KMS-11 (cell line): ENCODE measurements at regions not wholly inside any gene's neighbourhood (a gene's known extent, or its start where the extent isn't known, plus 50 kb on each side); places are given as distances from the start of the nearest gene placed in this dataset.
A peak's percentile ranks its signal among the peaks of the same experiment; 100 is the strongest.

ENCODE experiments used
- H2AFZ ChIP-seq: fragments of 200-600 bp; sonication (generic); 2 replicates; pipeline ENCODE4 v1.6.1; 2016; ENCODE audit warnings: antibody characterized with exemption, mixed run types, low read depth
- H3K27ac ChIP-seq: fragments of 200-600 bp; sonication (generic); 2 replicates; pipeline ENCODE4 v1.6.1; 2016; ENCODE audit warnings: mild to moderate bottlenecking, mixed run types
- H3K27me3 ChIP-seq: fragments of 200-600 bp; sonication (generic); 2 replicates; pipeline ENCODE4 v1.6.1; 2017; ENCODE audit warnings: mild to moderate bottlenecking, low read depth, mixed run types, moderate library complexity; ENCODE audit not compliant: insufficient read depth
- H3K36me3 ChIP-seq: fragments of 200-600 bp; sonication (generic); 2 replicates; pipeline ENCODE4 v1.6.1; 2017; ENCODE audit warnings: mild to moderate bottlenecking, mixed run types; ENCODE audit not compliant: insufficient read depth
- H3K4me1 ChIP-seq: fragments of 200-600 bp; sonication (generic); 2 replicates; pipeline ENCODE4 v1.6.1; 2016; ENCODE audit warnings: mild to moderate bottlenecking, low read depth, mixed run types; ENCODE audit not compliant: poor library complexity, severe bottlenecking
- H3K4me2 ChIP-seq: fragments of 200-600 bp; sonication (generic); 2 replicates; pipeline ENCODE4 v1.7.0; 2016; ENCODE audit warnings: mild to moderate bottlenecking, mixed run types
- H3K4me3 ChIP-seq: fragments of 200-600 bp; sonication (generic); IDR thresholded peaks from 2 replicates; pipeline ENCODE4 v1.6.1; 2017; ENCODE audit warnings: low read depth, low read length, mixed read lengths; ENCODE audit not compliant: insufficient read depth
- H3K79me2 ChIP-seq: fragments of 200-600 bp; sonication (generic); 2 replicates; pipeline ENCODE4 v1.6.1; 2016; ENCODE audit warnings: low read depth, mixed run types; ENCODE audit not compliant: insufficient read depth
- H3K9ac ChIP-seq: fragments of 200-600 bp; sonication (generic); 2 replicates; pipeline ENCODE4 v1.6.1; 2016; ENCODE audit warnings: mild to moderate bottlenecking, mixed run types
- H4K20me1 ChIP-seq: fragments of 200-600 bp; sonication (generic); 2 replicates; pipeline ENCODE4 v1.6.1; 2016; ENCODE audit warnings: mild to moderate bottlenecking, mixed run types; ENCODE audit not compliant: insufficient read depth
- TF ChIP-seq, protein P1 (sequence below): fragments of 200-600 bp; sonication (generic); conservative IDR thresholded peaks from 2 replicates; pipeline ENCODE4 v1.6.1; 2017; ENCODE audit warnings: low read depth, mild to moderate bottlenecking, antibody characterized with exemption, low read length, moderate library complexity, mixed read lengths

DNA sequence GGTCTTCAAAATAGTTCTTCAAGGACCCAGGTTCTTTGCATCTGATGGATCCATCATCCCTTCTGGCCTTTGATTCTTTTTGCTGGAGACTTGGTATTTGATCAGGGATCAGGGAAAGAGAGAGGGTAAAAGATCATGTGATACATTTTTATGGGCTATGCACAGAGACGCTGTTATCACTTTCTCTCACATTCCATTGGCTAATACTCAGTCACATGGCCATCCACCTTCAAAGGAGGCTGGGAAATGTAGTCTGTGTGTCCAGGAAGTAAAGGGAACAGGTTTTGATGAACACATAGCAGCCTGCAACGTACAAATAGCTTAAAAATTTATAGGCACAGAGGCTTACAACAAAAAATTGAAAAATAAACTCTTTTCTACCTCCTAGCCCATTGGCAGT lies 629.6 kb upstream of the FANCL start:
- H3K36me3 ChIP-seq, result no peaks in the 10 kb centered on the region
- H3K27ac ChIP-seq, result no peak overlapping the region
- TF ChIP-seq, protein P1, sequence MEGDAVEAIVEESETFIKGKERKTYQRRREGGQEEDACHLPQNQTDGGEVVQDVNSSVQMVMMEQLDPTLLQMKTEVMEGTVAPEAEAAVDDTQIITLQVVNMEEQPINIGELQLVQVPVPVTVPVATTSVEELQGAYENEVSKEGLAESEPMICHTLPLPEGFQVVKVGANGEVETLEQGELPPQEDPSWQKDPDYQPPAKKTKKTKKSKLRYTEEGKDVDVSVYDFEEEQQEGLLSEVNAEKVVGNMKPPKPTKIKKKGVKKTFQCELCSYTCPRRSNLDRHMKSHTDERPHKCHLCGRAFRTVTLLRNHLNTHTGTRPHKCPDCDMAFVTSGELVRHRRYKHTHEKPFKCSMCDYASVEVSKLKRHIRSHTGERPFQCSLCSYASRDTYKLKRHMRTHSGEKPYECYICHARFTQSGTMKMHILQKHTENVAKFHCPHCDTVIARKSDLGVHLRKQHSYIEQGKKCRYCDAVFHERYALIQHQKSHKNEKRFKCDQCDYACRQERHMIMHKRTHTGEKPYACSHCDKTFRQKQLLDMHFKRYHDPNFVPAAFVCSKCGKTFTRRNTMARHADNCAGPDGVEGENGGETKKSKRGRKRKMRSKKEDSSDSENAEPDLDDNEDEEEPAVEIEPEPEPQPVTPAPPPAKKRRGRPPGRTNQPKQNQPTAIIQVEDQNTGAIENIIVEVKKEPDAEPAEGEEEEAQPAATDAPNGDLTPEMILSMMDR, result no peak
- H3K27me3 ChIP-seq, result no peaks in the 10 kb centered on the region
- H3K4me1 ChIP-seq, result peaks cover 24% of the 10 kb centered on the region
- no peak overlapping the region for H2AFZ ChIP-seq
- H3K4me2 ChIP-seq, result no peak overlapping the region
- no peak overlapping the region for H3K9ac ChIP-seq
- H3K4me3 ChIP-seq, result no peak overlapping the region
- H3K79me2 ChIP-seq, result no peaks in the 10 kb centered on the region
- no peaks in the 10 kb centered on the region for H4K20me1 ChIP-seq

DNA sequence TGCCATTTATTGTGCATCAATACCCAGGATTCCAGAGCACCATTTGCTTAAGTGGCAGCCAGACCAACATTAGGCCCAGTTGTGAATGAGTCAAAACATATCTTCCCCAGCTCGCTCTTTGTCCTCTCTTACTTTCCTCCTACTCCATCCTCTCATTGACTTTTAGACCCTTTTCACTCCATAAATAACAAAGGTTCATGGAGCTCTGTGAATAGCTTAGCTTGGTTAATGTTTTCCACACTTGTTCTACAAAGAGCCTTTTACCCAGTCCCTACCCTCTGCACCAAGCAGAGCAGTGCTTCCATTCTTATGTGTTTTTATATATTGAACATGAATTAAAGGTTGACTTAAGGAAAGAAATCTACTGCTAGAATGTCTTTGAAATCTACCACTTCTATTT lies 625.8 kb upstream of the FANCL start:
- Histone ChIP-seq H3K27ac (peak overlapping the region; percentile 74), H3K4me1 (peaks cover 54% of the 10 kb centered on the region), H3K4me2 (peak overlapping the region; percentile 78), H3K36me3 (no peaks in the 10 kb centered on the region), H3K4me3 (peak overlapping the region; percentile 47), H3K79me2 (no peaks in the 10 kb centered on the region), H4K20me1 (no peaks in the 10 kb centered on the region), H3K9ac (no peak overlapping the region; the same call in 1 of the 2 replicates), H3K27me3 (no peaks in the 10 kb centered on the region), H2AFZ (peak overlapping the region; percentile 23; the same call in 1 of the 2 replicates)
- TF ChIP-seq, protein P1, result no peak

DNA sequence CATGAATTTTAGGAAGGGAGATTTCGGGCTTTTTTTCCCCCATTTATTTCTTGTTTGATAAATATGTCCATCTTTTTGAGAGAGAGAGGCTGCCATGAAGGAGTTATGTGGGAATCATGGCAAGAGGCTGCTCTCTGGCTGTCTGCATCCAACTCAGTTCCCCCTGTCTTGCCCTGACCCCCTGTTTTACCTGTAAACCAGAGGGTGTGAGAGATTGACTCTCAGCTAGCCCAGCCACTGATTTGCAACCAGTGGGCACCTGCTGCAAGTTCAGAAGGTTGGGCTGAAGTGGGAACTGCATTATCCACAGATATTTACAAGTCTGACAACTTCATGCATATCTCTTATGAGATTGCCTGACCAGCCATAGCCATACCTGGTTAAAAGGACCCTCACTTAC lies 625.4 kb upstream of the FANCL start:
- Histone ChIP-seq H3K36me3 (no peaks in the 10 kb centered on the region), H3K4me1 (peaks cover 54% of the 10 kb centered on the region), H3K27me3 (no peaks in the 10 kb centered on the region), H2AFZ (peak overlapping the region; percentile 23; the same call in 1 of the 2 replicates), H3K4me2 (peak overlapping the region; percentile 78), H3K9ac (no peak overlapping the region; the same call in 1 of the 2 replicates), H3K27ac (peak overlapping the region; percentile 74), H3K79me2 (no peaks in the 10 kb centered on the region), H4K20me1 (no peaks in the 10 kb centered on the region), H3K4me3 (peak overlapping the region; percentile 47)
- TF ChIP-seq, protein P1, result no peak

DNA sequence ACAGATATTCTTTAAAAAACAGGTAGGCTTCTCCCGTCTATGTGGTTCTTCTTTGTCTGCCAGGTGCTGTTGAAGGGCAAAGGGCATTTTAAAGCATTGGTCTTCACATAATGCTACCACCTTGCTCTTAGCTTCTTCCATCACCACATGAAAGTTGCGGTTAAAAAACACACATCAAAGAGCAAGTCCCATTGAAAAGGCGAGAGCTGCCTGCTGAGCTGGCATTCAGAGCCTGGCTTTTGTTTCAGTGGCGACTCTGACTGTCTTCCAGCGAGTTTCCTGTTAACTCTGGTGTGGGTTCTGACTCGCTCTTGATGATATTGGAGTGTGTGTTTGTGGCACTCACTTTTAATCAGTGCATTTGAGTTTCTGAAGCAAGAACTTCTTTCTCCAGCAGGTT lies 624.9 kb upstream of the FANCL start:
- Histone ChIP-seq H3K27me3 (no peaks in the 10 kb centered on the region), H3K27ac (peak overlapping the region; percentile 74), H4K20me1 (no peaks in the 10 kb centered on the region), H3K9ac (no peak overlapping the region; the same call in 1 of the 2 replicates), H3K4me1 (peaks cover 54% of the 10 kb centered on the region), H3K36me3 (no peaks in the 10 kb centered on the region), H2AFZ (no peak overlapping the region), H3K4me2 (peak overlapping the region; percentile 78), H3K79me2 (no peaks in the 10 kb centered on the region), H3K4me3 (peak overlapping the region; percentile 47)
- TF ChIP-seq, protein P1, result no peak
